Left ventricle myocardium inferior (tissue), 1 donor: ENCODE measurements at regions not wholly inside any gene's neighbourhood (a gene's known extent, or its start where the extent isn't known, plus 50 kb on each side); places are given as distances from the start of the nearest gene placed in this dataset.
"Not testable (repeated sequence)": the region's sequence is repeated elsewhere in the genome, so short reads cannot be mapped to it uniquely, and the experiment has no call there.

Source experiments
- DNase-seq: peaks from one replicate; pipeline ENCODE4 v3.0.0-alpha.2; 2020
- H3K27ac ChIP-seq: fragments of 200-600 bp; replicated peaks from 2 replicates; pipeline ENCODE4 v1.8.0; 2021
- H3K27me3 ChIP-seq: fragments of 200-600 bp; 2 replicates; pipeline ENCODE4 v1.8.0; 2021; ENCODE audit warnings: low read depth
- H3K36me3 ChIP-seq: fragments of 200-600 bp; 2 replicates; pipeline ENCODE4 v1.8.0; 2021
- H3K4me1 ChIP-seq: fragments of 200-600 bp; 2 replicates; pipeline ENCODE4 v1.8.0; 2021
- H3K4me3 ChIP-seq: fragments of 200-600 bp; 2 replicates; pipeline ENCODE4 v1.8.0; 2021; ENCODE audit warnings: mild to moderate bottlenecking, moderate library complexity
- H3K9me3 ChIP-seq: fragments of 200-600 bp; replicated peaks from 2 replicates; pipeline ENCODE4 v1.8.0; 2021
- intact Hi-C: fragments of 100-400 bp; cut with micrococcal nuclease; formaldehyde crosslinking; loops from one replicate; pipeline ENCODE4 v1.11.0; 2022
- TF ChIP-seq, protein P1 (sequence below): fragments of 200-600 bp; IDR thresholded peaks from 2 replicates; pipeline ENCODE4 v1.8.0; 2021; ENCODE audit warnings: antibody characterized with exemption, mild to moderate bottlenecking, borderline replicate concordance
- donor health status: DM: no; HTN: yes; CAD: no; lungs with severe emphysema.

DNA sequence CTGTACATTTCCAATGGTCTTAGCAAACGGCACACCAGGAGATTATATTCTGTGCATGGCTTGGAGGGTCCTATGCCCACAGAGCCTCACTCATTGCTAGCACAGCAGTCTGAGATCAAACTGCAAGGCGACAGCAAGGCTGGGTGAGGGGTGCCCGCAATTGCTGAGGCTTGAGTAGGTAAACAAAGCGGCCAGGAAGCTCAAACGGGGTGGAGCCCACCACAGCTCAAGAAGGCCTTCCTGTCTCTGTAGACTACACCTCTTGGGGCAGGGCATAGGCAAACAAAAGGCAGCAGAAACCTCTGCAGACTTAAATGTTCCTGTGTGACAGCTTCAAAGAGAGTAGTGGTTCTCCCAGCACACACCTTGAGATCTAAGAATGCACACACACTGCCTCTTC is 91.3 kb downstream of the OR4A5 start:
- H3K36me3 ChIP-seq, H3K4me3 ChIP-seq, H3K4me1 ChIP-seq, H3K27ac ChIP-seq, H3K27me3 ChIP-seq, intact Hi-C loops: not testable (repeated sequence)
- peak; percentile 2 for DNase-seq
- peaks cover 86% of the 10 kb centered on the region for H3K9me3 ChIP-seq

DNA sequence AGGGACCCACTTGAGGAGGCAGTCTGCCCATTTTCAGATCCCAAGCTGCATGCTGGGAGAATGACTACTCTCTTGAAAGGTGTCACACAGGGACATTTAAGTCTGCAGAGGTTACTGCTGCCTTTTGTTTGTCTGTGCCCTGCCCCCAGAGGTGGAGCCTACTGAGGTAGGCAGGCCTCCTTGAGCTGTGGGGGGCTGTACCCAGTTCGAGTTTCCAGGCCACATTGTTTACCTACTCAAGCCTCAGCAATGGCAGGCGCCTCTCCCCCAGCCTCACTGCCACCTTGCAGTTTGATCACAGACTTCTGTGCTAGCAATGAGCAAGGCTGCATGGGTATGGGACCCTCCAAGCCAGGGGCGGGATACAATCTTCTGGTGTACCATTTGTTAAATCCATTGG is 126.0 kb downstream of the OR4A5 start:
- Histone ChIP-seq H3K36me3 (no peaks in the 10 kb centered on the region), H3K27me3 (no peaks in the 10 kb centered on the region), H3K4me3 (no peak overlapping the region), H3K9me3 (peaks cover 96% of the 10 kb centered on the region), H3K27ac (no peak overlapping the region), H3K4me1 (no peaks in the 10 kb centered on the region)
- TF ChIP-seq, protein P1, sequence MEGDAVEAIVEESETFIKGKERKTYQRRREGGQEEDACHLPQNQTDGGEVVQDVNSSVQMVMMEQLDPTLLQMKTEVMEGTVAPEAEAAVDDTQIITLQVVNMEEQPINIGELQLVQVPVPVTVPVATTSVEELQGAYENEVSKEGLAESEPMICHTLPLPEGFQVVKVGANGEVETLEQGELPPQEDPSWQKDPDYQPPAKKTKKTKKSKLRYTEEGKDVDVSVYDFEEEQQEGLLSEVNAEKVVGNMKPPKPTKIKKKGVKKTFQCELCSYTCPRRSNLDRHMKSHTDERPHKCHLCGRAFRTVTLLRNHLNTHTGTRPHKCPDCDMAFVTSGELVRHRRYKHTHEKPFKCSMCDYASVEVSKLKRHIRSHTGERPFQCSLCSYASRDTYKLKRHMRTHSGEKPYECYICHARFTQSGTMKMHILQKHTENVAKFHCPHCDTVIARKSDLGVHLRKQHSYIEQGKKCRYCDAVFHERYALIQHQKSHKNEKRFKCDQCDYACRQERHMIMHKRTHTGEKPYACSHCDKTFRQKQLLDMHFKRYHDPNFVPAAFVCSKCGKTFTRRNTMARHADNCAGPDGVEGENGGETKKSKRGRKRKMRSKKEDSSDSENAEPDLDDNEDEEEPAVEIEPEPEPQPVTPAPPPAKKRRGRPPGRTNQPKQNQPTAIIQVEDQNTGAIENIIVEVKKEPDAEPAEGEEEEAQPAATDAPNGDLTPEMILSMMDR = no peak
- intact Hi-C loops = no loop called here
- no peak for DNase-seq

DNA sequence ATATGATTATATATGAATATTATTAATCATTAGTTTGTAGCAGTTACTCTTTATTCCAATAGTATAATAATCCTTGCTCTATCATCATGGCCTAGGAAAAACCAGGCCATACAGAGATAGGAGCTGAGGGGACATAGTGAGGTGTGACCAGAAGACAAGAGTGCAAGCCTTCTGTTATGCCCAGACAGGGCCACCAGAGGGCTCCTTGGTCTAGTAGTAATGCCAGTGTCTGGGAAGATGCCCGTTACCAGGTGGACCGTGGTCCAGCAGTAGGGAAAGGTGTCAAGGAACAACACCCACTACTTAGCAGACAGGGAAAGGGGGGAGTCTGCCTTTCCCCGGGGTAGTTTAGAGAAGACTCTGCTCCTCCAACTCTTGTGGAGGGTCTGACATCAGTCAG is 148.4 kb downstream of the OR4A5 start:
- DNase-seq, H3K4me1 ChIP-seq, intact Hi-C loops, H3K27me3 ChIP-seq, H3K4me3 ChIP-seq, H3K36me3 ChIP-seq, H3K27ac ChIP-seq: not testable (repeated sequence)
- peaks cover 94% of the 10 kb centered on the region for H3K9me3 ChIP-seq
